GM23248 (cell line): ENCODE measurements at regions not wholly inside any gene's neighbourhood (a gene's known extent, or its start where the extent isn't known, plus 50 kb on each side); places are given as distances from the start of the nearest gene placed in this dataset.

Source experiments
- EZH2 ChIP-seq: fragments of 200-600 bp; sonication (generic); IDR thresholded peaks from 2 replicates; pipeline ENCODE4 v1.6.1; 2018; ENCODE audit warnings: antibody characterized with exemption, mild to moderate bottlenecking; ENCODE audit not compliant: insufficient read depth, poor library complexity, severe bottlenecking
- EZH2phosphoT487 ChIP-seq: fragments of 200-600 bp; sonication (generic); IDR thresholded peaks from 2 replicates; pipeline ENCODE4 v1.6.1; 2018; ENCODE audit warnings: antibody characterized with exemption, moderate library complexity, mild to moderate bottlenecking, low read depth; ENCODE audit not compliant: insufficient read depth

GRCh38 chr1:59018860-59019259, 235.0 kb upstream of the JUN start:
- TF ChIP-seq EZH2 (no peak), EZH2phosphoT487 (no peak)
